K562 (cell line): ENCODE measurements at regions not wholly inside any gene's neighbourhood (a gene's known extent, or its start where the extent isn't known, plus 50 kb on each side); places are given as distances from the start of the nearest gene placed in this dataset.

Experiments used
- FOXK1 ChIP-seq: sonication (generic); formaldehyde crosslinking; IDR thresholded peaks from 2 replicates; pipeline ENCODE4 v1.8.0; 2022; ENCODE audit warnings: missing genetic modification reagents, mild to moderate bottlenecking, borderline replicate concordance
- HDAC8 ChIP-seq: fragments of 450-650 bp; IDR thresholded peaks from 2 replicates; pipeline ENCODE4 v1.6.1; 2016; ENCODE audit warnings: mild to moderate bottlenecking, missing genetic modification characterization, moderate library complexity, missing compliant biosample characterization
- NUFIP1 ChIP-seq: fragments of 450-650 bp; IDR thresholded peaks from 2 replicates; pipeline ENCODE4 v1.6.1; 2018; ENCODE audit not compliant: partially characterized antibody
- TCF7L2 ChIP-seq: fragments of 150-350 bp; IDR thresholded peaks from 2 replicates; pipeline ENCODE4 v1.6.1; 2016; ENCODE audit warnings: low read depth, mild to moderate bottlenecking, low read length, moderate library complexity
- TF ChIP-seq, protein P1 (sequence below): fragments of 450-650 bp; IDR thresholded peaks from 2 replicates; pipeline ENCODE4 v1.6.1; 2018; ENCODE audit not compliant: partially characterized antibody
- TF ChIP-seq, protein P2 (sequence below): sonication (generic); formaldehyde crosslinking; IDR thresholded peaks from 2 replicates; pipeline ENCODE4 v1.8.0; 2023; ENCODE audit warnings: mild to moderate bottlenecking, missing genetic modification reagents
- TF ChIP-seq, protein P3 (sequence below): fragments of 250-450 bp; sonication (Bioruptor Pico); IDR thresholded peaks from 2 replicates; pipeline ENCODE4 v1.5.0; 2021; ENCODE audit warnings: mild to moderate bottlenecking, borderline replicate concordance
- TF ChIP-seq, protein P4 (sequence below): fragments of 250-450 bp; sonication (Bioruptor Pico); IDR thresholded peaks from 2 replicates; pipeline ENCODE4 v1.4.0; 2020
- TF ChIP-seq, protein P5 (sequence below): fragments of 250-450 bp; sonication (Bioruptor Pico); IDR thresholded peaks from 2 replicates; pipeline ENCODE4 v1.5.0; 2021

DNA sequence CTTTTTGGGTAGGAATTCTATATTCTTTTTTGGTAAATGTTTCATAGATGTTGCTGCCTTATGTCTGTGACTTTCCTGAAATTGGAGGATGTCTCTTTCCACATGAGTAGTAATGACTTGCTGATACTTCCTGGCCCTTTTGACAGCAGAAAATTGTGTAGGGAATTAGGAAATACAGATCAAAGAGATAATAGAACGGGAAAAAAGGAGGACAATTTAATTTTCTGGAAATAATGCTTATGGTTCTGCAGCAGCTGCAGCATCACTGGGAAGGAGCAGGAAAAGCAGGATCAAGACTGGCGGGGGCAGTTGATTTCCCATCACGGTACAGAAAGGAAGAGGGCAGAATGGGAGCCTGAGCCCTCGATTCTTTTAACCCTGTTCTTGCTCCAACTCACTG lies 68.8 kb upstream of the PZP start (continued):
- TF ChIP-seq, protein P1, sequence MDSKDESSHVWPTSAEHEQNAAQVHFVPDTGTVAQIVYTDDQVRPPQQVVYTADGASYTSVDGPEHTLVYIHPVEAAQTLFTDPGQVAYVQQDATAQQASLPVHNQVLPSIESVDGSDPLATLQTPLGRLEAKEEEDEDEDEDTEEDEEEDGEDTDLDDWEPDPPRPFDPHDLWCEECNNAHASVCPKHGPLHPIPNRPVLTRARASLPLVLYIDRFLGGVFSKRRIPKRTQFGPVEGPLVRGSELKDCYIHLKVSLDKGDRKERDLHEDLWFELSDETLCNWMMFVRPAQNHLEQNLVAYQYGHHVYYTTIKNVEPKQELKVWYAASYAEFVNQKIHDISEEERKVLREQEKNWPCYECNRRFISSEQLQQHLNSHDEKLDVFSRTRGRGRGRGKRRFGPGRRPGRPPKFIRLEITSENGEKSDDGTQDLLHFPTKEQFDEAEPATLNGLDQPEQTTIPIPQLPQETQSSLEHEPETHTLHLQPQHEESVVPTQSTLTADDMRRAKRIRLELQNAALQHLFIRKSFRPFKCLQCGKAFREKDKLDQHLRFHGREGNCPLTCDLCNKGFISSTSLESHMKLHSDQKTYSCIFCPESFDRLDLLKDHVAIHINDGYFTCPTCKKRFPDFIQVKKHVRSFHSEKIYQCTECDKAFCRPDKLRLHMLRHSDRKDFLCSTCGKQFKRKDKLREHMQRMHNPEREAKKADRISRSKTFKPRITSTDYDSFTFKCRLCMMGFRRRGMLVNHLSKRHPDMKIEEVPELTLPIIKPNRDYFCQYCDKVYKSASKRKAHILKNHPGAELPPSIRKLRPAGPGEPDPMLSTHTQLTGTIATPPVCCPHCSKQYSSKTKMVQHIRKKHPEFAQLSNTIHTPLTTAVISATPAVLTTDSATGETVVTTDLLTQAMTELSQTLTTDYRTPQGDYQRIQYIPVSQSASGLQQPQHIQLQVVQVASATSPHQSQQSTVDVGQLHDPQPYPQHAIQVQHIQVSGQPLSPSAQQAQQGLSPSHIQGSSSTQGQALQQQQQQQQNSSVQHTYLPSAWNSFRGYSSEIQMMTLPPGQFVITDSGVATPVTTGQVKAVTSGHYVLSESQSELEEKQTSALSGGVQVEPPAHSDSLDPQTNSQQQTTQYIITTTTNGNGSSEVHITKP: no peak
- TF ChIP-seq TCF7L2 (no peak), HDAC8 (tag) (no peak), FOXK1 (CRISPR knock-in tag) (no peak), NUFIP1 (no peak)
- TF ChIP-seq, protein P2, sequence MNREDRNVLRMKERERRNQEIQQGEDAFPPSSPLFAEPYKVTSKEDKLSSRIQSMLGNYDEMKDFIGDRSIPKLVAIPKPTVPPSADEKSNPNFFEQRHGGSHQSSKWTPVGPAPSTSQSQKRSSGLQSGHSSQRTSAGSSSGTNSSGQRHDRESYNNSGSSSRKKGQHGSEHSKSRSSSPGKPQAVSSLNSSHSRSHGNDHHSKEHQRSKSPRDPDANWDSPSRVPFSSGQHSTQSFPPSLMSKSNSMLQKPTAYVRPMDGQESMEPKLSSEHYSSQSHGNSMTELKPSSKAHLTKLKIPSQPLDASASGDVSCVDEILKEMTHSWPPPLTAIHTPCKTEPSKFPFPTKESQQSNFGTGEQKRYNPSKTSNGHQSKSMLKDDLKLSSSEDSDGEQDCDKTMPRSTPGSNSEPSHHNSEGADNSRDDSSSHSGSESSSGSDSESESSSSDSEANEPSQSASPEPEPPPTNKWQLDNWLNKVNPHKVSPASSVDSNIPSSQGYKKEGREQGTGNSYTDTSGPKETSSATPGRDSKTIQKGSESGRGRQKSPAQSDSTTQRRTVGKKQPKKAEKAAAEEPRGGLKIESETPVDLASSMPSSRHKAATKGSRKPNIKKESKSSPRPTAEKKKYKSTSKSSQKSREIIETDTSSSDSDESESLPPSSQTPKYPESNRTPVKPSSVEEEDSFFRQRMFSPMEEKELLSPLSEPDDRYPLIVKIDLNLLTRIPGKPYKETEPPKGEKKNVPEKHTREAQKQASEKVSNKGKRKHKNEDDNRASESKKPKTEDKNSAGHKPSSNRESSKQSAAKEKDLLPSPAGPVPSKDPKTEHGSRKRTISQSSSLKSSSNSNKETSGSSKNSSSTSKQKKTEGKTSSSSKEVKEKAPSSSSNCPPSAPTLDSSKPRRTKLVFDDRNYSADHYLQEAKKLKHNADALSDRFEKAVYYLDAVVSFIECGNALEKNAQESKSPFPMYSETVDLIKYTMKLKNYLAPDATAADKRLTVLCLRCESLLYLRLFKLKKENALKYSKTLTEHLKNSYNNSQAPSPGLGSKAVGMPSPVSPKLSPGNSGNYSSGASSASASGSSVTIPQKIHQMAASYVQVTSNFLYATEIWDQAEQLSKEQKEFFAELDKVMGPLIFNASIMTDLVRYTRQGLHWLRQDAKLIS (CRISPR knock-in tag): no peak
- TF ChIP-seq, protein P3, sequence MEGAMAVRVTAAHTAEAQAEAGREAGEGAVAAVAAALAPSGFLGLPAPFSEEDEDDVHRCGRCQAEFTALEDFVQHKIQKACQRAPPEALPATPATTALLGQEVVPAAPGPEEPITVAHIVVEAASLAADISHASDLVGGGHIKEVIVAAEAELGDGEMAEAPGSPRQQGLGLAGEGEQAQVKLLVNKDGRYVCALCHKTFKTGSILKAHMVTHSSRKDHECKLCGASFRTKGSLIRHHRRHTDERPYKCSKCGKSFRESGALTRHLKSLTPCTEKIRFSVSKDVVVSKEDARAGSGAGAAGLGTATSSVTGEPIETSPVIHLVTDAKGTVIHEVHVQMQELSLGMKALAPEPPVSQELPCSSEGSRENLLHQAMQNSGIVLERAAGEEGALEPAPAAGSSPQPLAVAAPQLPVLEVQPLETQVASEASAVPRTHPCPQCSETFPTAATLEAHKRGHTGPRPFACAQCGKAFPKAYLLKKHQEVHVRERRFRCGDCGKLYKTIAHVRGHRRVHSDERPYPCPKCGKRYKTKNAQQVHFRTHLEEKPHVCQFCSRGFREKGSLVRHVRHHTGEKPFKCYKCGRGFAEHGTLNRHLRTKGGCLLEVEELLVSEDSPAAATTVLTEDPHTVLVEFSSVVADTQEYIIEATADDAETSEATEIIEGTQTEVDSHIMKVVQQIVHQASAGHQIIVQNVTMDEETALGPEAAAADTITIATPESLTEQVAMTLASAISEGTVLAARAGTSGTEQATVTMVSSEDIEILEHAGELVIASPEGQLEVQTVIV (CRISPR knock-in tag): no peak
- TF ChIP-seq, protein P4, sequence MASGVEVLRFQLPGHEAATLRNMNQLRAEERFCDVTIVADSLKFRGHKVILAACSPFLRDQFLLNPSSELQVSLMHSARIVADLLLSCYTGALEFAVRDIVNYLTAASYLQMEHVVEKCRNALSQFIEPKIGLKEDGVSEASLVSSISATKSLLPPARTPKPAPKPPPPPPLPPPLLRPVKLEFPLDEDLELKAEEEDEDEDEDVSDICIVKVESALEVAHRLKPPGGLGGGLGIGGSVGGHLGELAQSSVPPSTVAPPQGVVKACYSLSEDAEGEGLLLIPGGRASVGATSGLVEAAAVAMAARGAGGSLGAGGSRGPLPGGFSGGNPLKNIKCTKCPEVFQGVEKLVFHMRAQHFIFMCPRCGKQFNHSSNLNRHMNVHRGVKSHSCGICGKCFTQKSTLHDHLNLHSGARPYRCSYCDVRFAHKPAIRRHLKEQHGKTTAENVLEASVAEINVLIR: no peak
- TF ChIP-seq, protein P5, sequence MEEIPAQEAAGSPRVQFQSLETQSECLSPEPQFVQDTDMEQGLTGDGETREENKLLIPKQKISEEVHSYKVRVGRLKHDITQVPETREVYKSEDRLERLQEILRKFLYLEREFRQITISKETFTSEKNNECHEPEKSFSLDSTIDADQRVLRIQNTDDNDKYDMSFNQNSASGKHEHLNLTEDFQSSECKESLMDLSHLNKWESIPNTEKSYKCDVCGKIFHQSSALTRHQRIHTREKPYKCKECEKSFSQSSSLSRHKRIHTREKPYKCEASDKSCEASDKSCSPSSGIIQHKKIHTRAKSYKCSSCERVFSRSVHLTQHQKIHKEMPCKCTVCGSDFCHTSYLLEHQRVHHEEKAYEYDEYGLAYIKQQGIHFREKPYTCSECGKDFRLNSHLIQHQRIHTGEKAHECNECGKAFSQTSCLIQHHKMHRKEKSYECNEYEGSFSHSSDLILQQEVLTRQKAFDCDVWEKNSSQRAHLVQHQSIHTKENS (CRISPR knock-in tag): no peak
